Activated T-cell treated with anti-CD3 and anti-CD28 coated beads for 48 hours (primary cell): ENCODE measurements at regions not wholly inside any gene's neighbourhood (a gene's known extent, or its start where the extent isn't known, plus 50 kb on each side); places are given as distances from the start of the nearest gene placed in this dataset.
A peak's percentile ranks its signal among the peaks of the same experiment; 100 is the strongest.
"Not testable (repeated sequence)": the region's sequence is repeated elsewhere in the genome, so short reads cannot be mapped to it uniquely, and the experiment has no call there.

Experiments
- DNase-seq: peaks from one replicate; pipeline ENCODE4 v3.0.0-alpha.2; 2020; ENCODE audit warnings: low read depth

DNA sequence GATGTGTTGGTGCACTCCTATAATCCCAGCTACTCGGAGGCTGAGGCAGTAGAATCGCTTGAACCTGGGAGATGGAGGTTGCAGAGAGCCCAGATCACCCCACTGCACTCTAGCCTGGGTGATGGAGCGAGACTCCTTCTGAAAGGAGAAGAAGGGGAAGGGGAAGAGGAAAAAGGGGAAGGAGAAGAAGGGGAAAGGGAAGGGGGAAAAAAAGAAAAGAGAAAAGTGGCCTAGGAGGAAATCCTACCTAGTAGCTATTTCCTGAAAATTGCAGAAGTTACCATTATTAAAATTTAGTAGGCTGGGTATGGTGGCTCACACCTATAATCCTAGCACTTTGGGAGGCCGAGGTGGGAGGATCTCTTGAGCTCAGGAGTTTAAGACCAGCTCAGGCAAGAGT, 67.4 kb downstream of the ARRDC3 start:
- no peak for DNase-seq

- peak; percentile 69 for DNase-seq
Measured at GRCh38 chr5:91313757-91314673, 69.1 kb downstream of the ARRDC3 start.

GRCh38 chr5:91312698-91313097, 70.4 kb downstream of the ARRDC3 start:
- no peak for DNase-seq

- DNase-seq: peak; percentile 45
Measured at GRCh38 chr5:91311697-91312501, 71.2 kb downstream of the ARRDC3 start.

GRCh38 chr5:91311168-91311696, 71.9 kb downstream of the ARRDC3 start:
- no peak for DNase-seq

- not testable (repeated sequence) for DNase-seq
Measured at GRCh38 chr5:91308157-91308556, 75.0 kb downstream of the ARRDC3 start.

GRCh38 chr5:91307048-91307447, 76.1 kb downstream of the ARRDC3 start:
- DNase-seq: no peak

DNA sequence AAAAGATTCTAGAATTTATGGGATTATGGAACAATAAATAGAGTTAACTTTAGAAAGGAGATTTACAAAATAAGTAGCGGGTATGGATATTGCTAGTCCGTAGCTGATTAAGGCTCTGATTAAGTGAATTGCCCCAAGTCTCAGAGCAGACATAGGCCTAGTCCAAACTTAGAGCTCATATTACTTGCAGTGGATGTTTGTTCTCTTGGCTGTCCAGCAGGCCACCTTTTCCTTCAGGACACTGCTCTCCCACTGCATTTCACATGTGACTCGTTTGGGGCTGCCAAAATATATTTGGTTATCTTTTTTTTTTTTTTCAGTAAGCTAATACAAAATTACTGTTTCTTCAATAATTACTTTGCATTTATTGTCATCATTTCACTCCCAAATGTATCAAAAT, 76.6 kb downstream of the ARRDC3 start:
- no peak for DNase-seq

DNA sequence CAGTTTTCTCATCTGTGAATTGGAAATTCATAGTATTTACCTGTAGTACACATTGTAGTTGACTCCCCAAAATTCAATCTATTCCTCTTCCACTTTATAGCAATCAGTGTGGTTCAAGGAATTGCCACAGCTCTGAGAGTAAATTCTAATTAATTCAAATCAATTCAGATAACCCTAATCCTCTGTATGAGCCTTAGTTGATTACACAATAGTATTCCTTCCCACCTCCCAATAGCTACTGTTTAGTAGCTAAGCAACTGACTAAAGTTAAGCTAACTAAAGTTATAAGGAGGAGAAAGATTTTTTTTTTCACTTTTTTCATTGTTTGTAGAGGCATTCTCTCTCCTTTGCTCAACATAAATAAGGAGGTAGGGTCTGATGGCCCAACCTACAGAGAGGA, 77.5 kb downstream of the ARRDC3 start:
- DNase-seq: no peak

DNA sequence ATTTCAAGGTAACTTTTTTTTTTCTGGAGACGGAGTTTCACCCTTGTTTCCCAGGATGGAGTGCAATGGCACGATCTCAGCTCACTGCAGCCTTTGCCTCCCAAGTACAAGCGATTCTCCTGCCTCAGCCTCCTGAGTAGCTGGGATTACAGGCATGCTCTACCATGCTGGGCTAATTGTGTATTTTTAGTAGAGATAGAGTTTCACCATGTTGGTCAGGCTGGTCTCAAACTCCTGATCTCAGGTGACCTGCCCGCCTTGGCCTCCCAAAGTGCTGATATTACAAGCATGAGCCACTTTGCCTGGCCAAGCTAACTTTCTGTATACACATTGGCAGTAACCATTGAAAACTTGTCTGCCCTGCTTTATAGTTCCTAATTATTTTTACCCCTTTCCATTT, 79.1 kb downstream of the ARRDC3 start:
- not testable (repeated sequence) for DNase-seq

DNA sequence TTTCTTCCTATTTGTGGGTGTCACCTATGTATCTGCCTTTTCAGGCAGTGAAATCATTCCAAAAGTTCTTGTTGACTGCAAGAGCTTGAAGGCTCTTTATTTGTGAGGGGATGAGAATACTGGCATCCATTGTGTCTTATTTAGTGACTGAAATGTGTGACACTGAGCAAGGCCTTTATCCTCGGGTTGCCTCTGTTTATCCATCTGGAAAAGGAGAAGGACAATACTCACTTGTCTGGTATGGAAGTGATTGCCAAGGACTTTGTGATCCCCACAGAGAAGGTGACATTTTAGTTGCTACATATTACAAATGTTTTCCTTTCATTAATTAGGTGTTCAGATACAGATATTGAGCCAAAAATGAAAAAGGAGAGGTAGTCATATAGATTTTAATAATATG, 80.2 kb downstream of the ARRDC3 start:
- DNase-seq: no peak

GRCh38 chr5:91302305-91302704, 80.8 kb downstream of the ARRDC3 start:
- no peak for DNase-seq

- no peak for DNase-seq
Measured at GRCh38 chr5:91301106-91301846, 81.8 kb downstream of the ARRDC3 start.

- DNase-seq: no peak
Measured at GRCh38 chr5:91297994-91298393, 85.1 kb downstream of the ARRDC3 start.

DNA sequence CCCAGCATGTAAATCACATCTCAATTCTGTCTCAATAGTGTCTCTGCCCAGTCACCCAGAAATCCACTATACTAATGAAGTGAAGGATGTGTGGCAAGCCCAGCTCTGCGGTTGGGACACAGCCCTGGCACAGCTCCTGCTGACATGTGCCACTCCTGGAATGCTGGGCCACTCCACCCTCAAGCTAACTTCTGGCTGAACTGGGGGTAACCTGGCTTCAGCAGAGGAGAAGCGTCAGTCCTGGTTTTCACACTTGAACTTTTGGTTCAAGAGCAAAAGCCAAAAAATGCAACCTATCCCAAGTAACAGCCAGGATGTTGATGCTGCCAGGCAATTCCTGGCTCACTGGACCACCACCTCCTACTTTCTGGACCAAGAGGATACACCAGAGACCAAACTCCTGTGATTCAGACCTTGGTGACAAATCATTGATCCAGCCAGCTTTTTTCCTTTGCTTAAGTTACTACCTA, 86.4 kb downstream of the ARRDC3 start:
- no peak for DNase-seq

- DNase-seq: not testable (repeated sequence)
Measured at GRCh38 chr5:91296102-91296501, 87.0 kb downstream of the ARRDC3 start.

GRCh38 chr5:91293131-91293530, 90.0 kb downstream of the ARRDC3 start:
- DNase-seq: no peak

GRCh38 chr5:91291628-91292569, 91.2 kb downstream of the ARRDC3 start:
- DNase-seq: no peak

DNA sequence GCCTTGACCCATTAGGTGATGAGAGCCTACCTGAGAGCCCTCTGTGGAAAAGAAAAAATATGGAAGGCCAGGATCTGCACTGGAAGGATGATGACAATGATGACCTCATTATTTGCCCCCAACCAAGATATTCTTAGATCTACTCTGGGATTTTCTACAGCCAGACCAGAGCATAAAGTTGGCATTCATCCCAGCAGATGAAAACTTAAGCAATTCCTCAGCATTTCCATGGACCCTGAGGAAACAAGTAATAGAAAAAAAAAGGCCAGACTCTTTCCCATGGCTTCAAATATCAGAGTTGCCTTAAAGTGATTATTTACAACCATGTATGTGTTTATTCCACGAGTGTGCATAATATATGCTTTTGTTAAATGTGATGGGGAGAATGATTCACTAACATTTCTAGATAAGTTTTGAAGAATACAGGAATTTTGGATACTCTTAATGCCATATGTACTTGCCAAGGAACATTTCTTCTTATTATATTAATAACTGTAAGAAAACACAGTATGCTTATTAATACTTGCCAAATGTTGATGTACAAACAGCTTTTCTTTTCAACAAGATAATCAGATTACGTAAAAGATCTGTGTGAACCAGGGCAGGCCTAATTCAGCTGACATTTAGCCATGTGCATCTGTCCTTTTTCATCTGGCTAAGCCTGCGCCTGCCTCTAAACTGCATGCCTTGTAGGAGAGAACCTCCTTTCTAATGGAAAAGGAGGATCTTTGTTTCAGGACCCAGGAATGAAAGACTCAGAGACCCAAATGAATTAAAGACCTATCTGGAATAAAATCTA, 94.8 kb downstream of the ARRDC3 start:
- DNase-seq: no peak

DNA sequence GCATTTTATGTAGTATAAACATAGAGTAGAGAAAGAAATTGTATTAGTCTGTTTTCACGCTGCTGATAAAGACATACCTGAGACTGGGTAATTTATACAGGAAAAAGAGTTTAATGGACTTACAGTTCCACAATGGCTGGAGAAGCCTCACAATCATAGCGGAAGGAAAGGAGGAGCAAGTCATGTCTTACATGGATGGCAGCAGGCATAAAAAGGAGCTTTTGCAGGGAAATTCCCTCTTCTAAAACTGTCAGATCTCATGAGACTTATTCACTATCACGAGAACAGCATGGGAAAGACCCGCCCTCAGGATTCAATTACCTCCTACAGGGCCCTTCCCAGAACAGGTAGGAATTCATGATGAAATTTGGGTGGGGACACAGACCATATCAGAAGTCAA, 98.1 kb downstream of the ARRDC3 start:
- DNase-seq: not testable (repeated sequence)
